IMR-90 (cell line): ENCODE measurements at regions not wholly inside any gene's neighbourhood (a gene's known extent, or its start where the extent isn't known, plus 50 kb on each side); places are given as distances from the start of the nearest gene placed in this dataset.

Source experiments
- ATAC-seq: fragments of 200-7000 bp; cut with Tn5 transposase; 2 replicates; pipeline ENCODE4 v1.9.1; 2020; ENCODE audit warnings: low read depth, mild to moderate bottlenecking, moderate library complexity
- BruUV-seq: library from RNA; stranded (reverse); fragments of 400-500 nt; replicated peaks from 2 replicates; lab custom pipeline; 2021; lab: Mats Ljungman, UMichigan
- CTCF ChIA-PET: fragments of 300-600 bp; formaldehyde crosslinking; extraction: SDS; loops from one replicate; lab custom pipeline; 2021; ENCODE audit warnings: antibody characterized with exemption; lab: Yijun Ruan, JAX
- POLR2A ChIA-PET: fragments of 300-600 bp; sonication (Branson Sonifier 250); formaldehyde crosslinking; loops from one replicate; lab custom pipeline; 2022; ENCODE audit warnings: antibody characterized with exemption; ENCODE audit not compliant: unreplicated experiment; lab: Charles Lee
- DNase-seq: peaks from one replicate; pipeline ENCODE4 v3.0.0; 2013
- H2AFZ ChIP-seq: replicated peaks from 2 replicates; pipeline ENCODE3; 2013; ENCODE audit warnings: low read length, mild to moderate bottlenecking; ENCODE audit not compliant: poor library complexity
- H2AK5ac ChIP-seq: 2 replicates; pipeline ENCODE4 v1.6.1; 2013; ENCODE audit warnings: low read depth, low read length, inconsistent platforms
- H2AK9ac ChIP-seq: replicated peaks from 2 replicates; pipeline ENCODE3; 2013; ENCODE audit warnings: mild to moderate bottlenecking, low read depth, low read length, moderate library complexity; ENCODE audit not compliant: poor library complexity
- H2BK120ac ChIP-seq: 2 replicates; pipeline ENCODE4 v1.6.1; 2013; ENCODE audit warnings: low read depth, low read length, inconsistent platforms
- H2BK15ac ChIP-seq: 3 replicates; pipeline ENCODE4 v1.6.1; 2013; ENCODE audit warnings: low read depth, low read length, inconsistent platforms
- H2BK20ac ChIP-seq: 2 replicates; pipeline ENCODE4 v1.6.1; 2013; ENCODE audit warnings: low read depth, mild to moderate bottlenecking, inconsistent platforms, low read length, moderate library complexity
- H2BK5ac ChIP-seq: 2 replicates; pipeline ENCODE4 v1.6.1; 2013; ENCODE audit warnings: mild to moderate bottlenecking, low read depth, low read length, inconsistent platforms; ENCODE audit not compliant: poor library complexity, severe bottlenecking
- H3K14ac ChIP-seq: replicated peaks from 2 replicates; pipeline ENCODE4 v1.6.1; 2013; ENCODE audit warnings: low read depth, low read length, inconsistent platforms
- H3K18ac ChIP-seq: 2 replicates; pipeline ENCODE4 v1.6.1; 2013; ENCODE audit warnings: low read depth, low read length, control low read depth
- H3K23ac ChIP-seq: 2 replicates; pipeline ENCODE4 v1.6.1; 2013; ENCODE audit warnings: low read depth, low read length, inconsistent platforms
- H3K27ac ChIP-seq: 2 replicates; pipeline ENCODE4 v1.5.1; 2013; ENCODE audit warnings: mild to moderate bottlenecking, control low read depth, low read length; ENCODE audit not compliant: insufficient read depth
- H3K27me3 ChIP-seq: 2 replicates; pipeline ENCODE4 v1.6.1; 2013; ENCODE audit warnings: low read length; ENCODE audit not compliant: control insufficient read depth, insufficient read depth
- H3K36me3 ChIP-seq: 2 replicates; pipeline ENCODE4 v1.6.1; 2013; ENCODE audit warnings: low read length, mixed read lengths; ENCODE audit not compliant: control insufficient read depth, insufficient read depth
- H3K4ac ChIP-seq: 2 replicates; pipeline ENCODE4 v1.6.1; 2013; ENCODE audit warnings: low read depth, low read length, inconsistent platforms
- H3K4me1 ChIP-seq: 2 replicates; pipeline ENCODE4 v1.6.1; 2013; ENCODE audit warnings: low read length, mixed read lengths; ENCODE audit not compliant: control insufficient read depth, insufficient read depth
- H3K4me2 ChIP-seq: 2 replicates; pipeline ENCODE4 v1.6.1; 2013; ENCODE audit warnings: low read depth, mild to moderate bottlenecking, control low read depth, low read length, moderate library complexity
- H3K4me3 ChIP-seq: 2 replicates; pipeline ENCODE4 v1.5.1; 2013; ENCODE audit warnings: low read depth, mild to moderate bottlenecking, control low read depth, low read length, moderate library complexity; ENCODE audit not compliant: insufficient read depth
- H3K56ac ChIP-seq: 2 replicates; pipeline ENCODE4 v1.6.1; 2013; ENCODE audit warnings: low read length, inconsistent platforms; ENCODE audit not compliant: insufficient read depth; ENCODE audit errors: extremely low read depth
- H3K79me1 ChIP-seq, 2 experiments: 2 replicates each; pipeline ENCODE4 v1.6.1; 2013; ENCODE audit warnings: low read length in 2 of 2, inconsistent platforms in 1 of 2, low read depth in 1 of 2
- H3K9ac ChIP-seq: 2 replicates; pipeline ENCODE4 v1.6.1; 2013; ENCODE audit warnings: low read depth, low read length, control low read depth
- H3K9me1 ChIP-seq: 2 replicates; pipeline ENCODE4 v1.6.1; 2013; ENCODE audit warnings: low read length, inconsistent platforms; ENCODE audit not compliant: insufficient read depth
- H3K9me3 ChIP-seq: 2 replicates; pipeline ENCODE4 v1.6.1; 2013; ENCODE audit warnings: low read length; ENCODE audit not compliant: control insufficient read depth, insufficient read depth
- H4K20me1 ChIP-seq: 2 replicates; pipeline ENCODE4 v1.6.1; 2013; ENCODE audit warnings: low read length, inconsistent platforms; ENCODE audit not compliant: insufficient read depth
- H4K5ac ChIP-seq: 2 replicates; pipeline ENCODE4 v1.6.1; 2013; ENCODE audit warnings: mild to moderate bottlenecking, low read depth, low read length, control low read depth
- H4K8ac ChIP-seq, 2 experiments: 2 replicates each; pipeline ENCODE4 v1.6.1; 2013; ENCODE audit warnings: low read depth in 2 of 2, low read length in 2 of 2, control low read depth in 1 of 2, inconsistent platforms in 1 of 2
- H4K91ac ChIP-seq: 2 replicates; pipeline ENCODE4 v1.6.1; 2013; ENCODE audit warnings: low read depth, low read length, inconsistent platforms; ENCODE audit not compliant: insufficient read depth
- BHLHE40 ChIP-seq: fragments of 150-350 bp; IDR thresholded peaks from 2 replicates; pipeline ENCODE4 v1.6.1; 2016; ENCODE audit warnings: mild to moderate bottlenecking, low read depth, low read length
- POLR2A ChIP-seq: IDR thresholded peaks from 2 replicates; pipeline ENCODE4 v1.6.1; 2012; ENCODE audit warnings: mild to moderate bottlenecking, low read depth, low read length
- WGBS, 2 experiments: methylation state at CpG; one replicate each; pipeline versions ENCODE4 v1.1.5 to v1.1.7; 2013; ENCODE audit warnings: missing lambda C conversion rate in 2 of 2; ENCODE audit not compliant: insufficient read length in 1 of 2; ENCODE audit errors: extremely low coverage in 2 of 2; 5-methylcytosine and 5-hydroxymethylcytosine counted together
- dilution Hi-C: fragments of 300-500 bp; cut with HindIII; formaldehyde crosslinking; loops from one replicate; pipeline ENCODE4 v1.14.3; 2018; ENCODE audit warnings: low sequenced_read_pairs; ENCODE audit not compliant: unreplicated experiment
- in situ Hi-C: fragments of 300-500 bp; cut with MboI; formaldehyde crosslinking; loops from 3 replicates; pipeline ENCODE4 v1.14.3; 2019; ENCODE audit warnings: low sequenced_read_pairs, inconsistent platforms, mixed read lengths
- intact Hi-C: fragments of 100-400 bp; cut with micrococcal nuclease; formaldehyde crosslinking; loops from 2 replicates; pipeline ENCODE4 v1.10.0; 2022
- TF ChIP-seq, protein P1 (sequence below): fragments of 150-350 bp; IDR thresholded peaks from 2 replicates; pipeline ENCODE4 v1.6.1; 2017; ENCODE audit warnings: mild to moderate bottlenecking, antibody characterized with exemption, low read length, low read depth

DNA sequence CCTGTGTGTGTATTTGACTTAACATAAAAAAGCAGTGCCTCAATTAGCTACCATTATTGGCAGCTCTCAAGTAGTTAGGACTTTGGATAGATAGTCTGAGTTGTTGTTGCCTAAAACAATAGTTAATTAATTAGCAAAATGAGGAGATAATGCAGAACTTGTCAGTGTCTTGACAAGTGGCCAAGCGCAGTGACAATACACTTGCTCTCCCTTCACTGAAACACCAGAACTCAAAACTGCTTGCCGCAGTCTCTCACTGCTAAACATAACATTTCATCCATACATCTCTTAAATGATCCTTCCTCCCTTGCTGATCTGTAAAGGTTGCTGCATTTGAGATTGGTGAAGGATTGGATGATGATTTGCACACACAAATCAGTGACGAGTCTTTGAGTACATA, 61.7 kb downstream of the ARHGAP35 start:
- Histone ChIP-seq H2BK20ac (no peak overlapping the region), H2AFZ (no peak overlapping the region), H4K5ac (no peak overlapping the region), H2AK5ac (no peak overlapping the region), H3K9me1 (peaks cover 27% of the 10 kb centered on the region), H3K4me3 (no peak overlapping the region), H2BK15ac (no peak overlapping the region), H4K8ac (no peak overlapping the region), H2AK9ac (no peak overlapping the region), H3K18ac (no peak overlapping the region), H3K4ac (no peak overlapping the region), H3K27me3 (no peaks in the 10 kb centered on the region), H3K9ac (no peak overlapping the region), H2BK5ac (no peak overlapping the region), H3K4me2 (no peak overlapping the region), H3K14ac (no peak overlapping the region), H3K36me3 (peaks cover 32% of the 10 kb centered on the region), H3K4me1 (peaks cover 17% of the 10 kb centered on the region), H3K27ac (no peak overlapping the region), H2BK120ac (no peak overlapping the region), H3K23ac (no peak overlapping the region), H3K9me3 (no peaks in the 10 kb centered on the region), H4K91ac (no peak overlapping the region), H3K79me1 (peaks cover 72 to 92% of the 10 kb centered on the region in 2 experiments), H4K20me1 (peaks cover 63% of the 10 kb centered on the region), H3K56ac (no peak overlapping the region)
- dilution Hi-C loops (no loop called here), intact Hi-C loops (no loop called here), in situ Hi-C loops (no loop called here)
- POLR2A ChIA-PET, result no interaction called here
- DNase-seq, result no peak
- CTCF ChIA-PET, result no interaction called here
- no CpG with 5 or more reads among the region's 3 CpGs for WGBS, 2 experiments
- TF ChIP-seq BHLHE40 (no peak), POLR2A (no peak)
- TF ChIP-seq, protein P1, sequence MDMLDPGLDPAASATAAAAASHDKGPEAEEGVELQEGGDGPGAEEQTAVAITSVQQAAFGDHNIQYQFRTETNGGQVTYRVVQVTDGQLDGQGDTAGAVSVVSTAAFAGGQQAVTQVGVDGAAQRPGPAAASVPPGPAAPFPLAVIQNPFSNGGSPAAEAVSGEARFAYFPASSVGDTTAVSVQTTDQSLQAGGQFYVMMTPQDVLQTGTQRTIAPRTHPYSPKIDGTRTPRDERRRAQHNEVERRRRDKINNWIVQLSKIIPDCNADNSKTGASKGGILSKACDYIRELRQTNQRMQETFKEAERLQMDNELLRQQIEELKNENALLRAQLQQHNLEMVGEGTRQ, result no peak
- no peak for ATAC-seq
- no TSS peak for BruUV-seq
